Right ventricle myocardium superior (tissue), 1 donor: ENCODE measurements at regions not wholly inside any gene's neighbourhood (a gene's known extent, or its start where the extent isn't known, plus 50 kb on each side); places are given as distances from the start of the nearest gene placed in this dataset.
"Not testable (repeated sequence)": the region's sequence is repeated elsewhere in the genome, so short reads cannot be mapped to it uniquely, and the experiment has no call there.

ENCODE experiments used
- ATAC-seq: fragments of 200-7000 bp; cut with Tn5 transposase; one replicate; pipeline ENCODE4 v1.9.1; 2020; ENCODE audit warnings: mild to moderate bottlenecking; ENCODE audit not compliant: poor library complexity
- DNase-seq: peaks from one replicate; pipeline ENCODE4 v3.0.0-alpha.2; 2020
- intact Hi-C: fragments of 100-400 bp; cut with DNase I; formaldehyde crosslinking; loops from one replicate; pipeline ENCODE4 v1.11.2; 2022
- donor health status: DM: no; HTN: yes; CAD: no; lungs with severe emphysema.

GRCh38 chr22:35138521-35138920, 72.6 kb downstream of the ISX start:
- no peak for ATAC-seq
- intact Hi-C loops = no loop called here
- no peak for DNase-seq

- ATAC-seq (no peak), DNase-seq (no peak)
- intact Hi-C loops = no loop called here
Measured at GRCh38 chr22:35140879-35141745, 75.2 kb downstream of the ISX start.

- intact Hi-C loops = no loop called here
- ATAC-seq = no peak
- DNase-seq = no peak
Measured at GRCh38 chr22:35148381-35148780, 82.4 kb downstream of the ISX start.

GRCh38 chr22:35148866-35149548, 83.0 kb downstream of the ISX start:
- DNase-seq = no peak
- ATAC-seq = no peak
- intact Hi-C loops = no loop called here

GRCh38 chr22:35150183-35151107, 84.5 kb downstream of the ISX start:
- peak; percentile 69 for DNase-seq
- intact Hi-C loops = no loop called here
- peak; percentile 78 for ATAC-seq

- no peak for DNase-seq
- intact Hi-C loops = no loop called here
- no peak for ATAC-seq
Measured at GRCh38 chr22:35152316-35152715, 86.4 kb downstream of the ISX start.

GRCh38 chr22:35154937-35155387, 89.0 kb downstream of the ISX start:
- DNase-seq (peak; percentile 57), ATAC-seq (peak; percentile 81)
- intact Hi-C loops = no loop called here

GRCh38 chr22:35155403-35156025, 89.6 kb downstream of the ISX start:
- no peak for DNase-seq
- intact Hi-C loops = no loop called here
- no peak for ATAC-seq

- no peak for DNase-seq
- intact Hi-C loops = no loop called here
Measured at GRCh38 chr22:35156945-35157344, 91.0 kb downstream of the ISX start.

GRCh38 chr22:35158336-35158735, 92.4 kb downstream of the ISX start:
- intact Hi-C loops = no loop called here
- DNase-seq (no peak), ATAC-seq (no peak)

More at GRCh38 chr22:35156945-35157344, 91.0 kb downstream of the ISX start:
- ATAC-seq = no peak

GRCh38 chr22:35159343-35159742, 93.4 kb downstream of the ISX start:
- DNase-seq (no peak), ATAC-seq (no peak)
- intact Hi-C loops = no loop called here

GRCh38 chr22:35160268-35160667, 94.3 kb downstream of the ISX start:
- ATAC-seq (no peak), DNase-seq (no peak)
- intact Hi-C loops = no loop called here

GRCh38 chr22:35165896-35166295, 91.4 kb upstream of the HMGXB4 start:
- DNase-seq, ATAC-seq, intact Hi-C loops: not testable (repeated sequence)

- ATAC-seq (no peak), DNase-seq (no peak)
- intact Hi-C loops = no loop called here
Measured at GRCh38 chr22:35170716-35171697, 86.3 kb upstream of the HMGXB4 start.

- ATAC-seq (no peak), DNase-seq (no peak)
- intact Hi-C loops = no loop called here
Measured at GRCh38 chr22:35172442-35172841, 84.9 kb upstream of the HMGXB4 start.

GRCh38 chr22:35173655-35174054, 83.6 kb upstream of the HMGXB4 start:
- no peak for ATAC-seq
- DNase-seq = no peak
- intact Hi-C loops = no loop called here

GRCh38 chr22:35174401-35175038, 82.8 kb upstream of the HMGXB4 start:
- intact Hi-C loops = no loop called here
- DNase-seq (no peak), ATAC-seq (no peak)
